SKM-1 (cell line): ENCODE measurements at regions not wholly inside any gene's neighbourhood (a gene's known extent, or its start where the extent isn't known, plus 50 kb on each side); places are given as distances from the start of the nearest gene placed in this dataset.

Experiments used
- DNase-seq: peaks from one replicate; lab custom pipeline; 2025; ENCODE audit not compliant: unreplicated experiment; lab: John Stamatoyannopoulos, UW

DNA sequence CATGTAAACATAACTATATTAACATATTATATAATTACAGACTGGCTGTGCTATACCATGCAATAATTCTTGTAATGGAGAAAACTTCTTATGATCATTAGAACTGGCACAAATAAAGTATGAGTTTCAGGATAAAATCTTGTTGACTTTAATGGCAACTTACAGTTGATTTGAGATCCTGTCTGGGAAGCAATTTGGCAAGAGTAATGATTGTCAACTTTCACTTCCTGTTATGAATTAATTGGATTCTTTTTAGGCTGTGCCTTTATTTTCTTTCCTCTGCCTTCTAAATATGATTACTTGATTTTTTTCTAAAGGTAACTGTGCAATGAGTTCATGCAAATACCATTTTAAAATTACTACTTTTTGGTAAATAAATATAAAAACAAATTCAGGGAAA lies 158.1 kb upstream of the B3GAT2 start:
- no peak for DNase-seq

GRCh38 chr6:71119560-71119959 lies 162.7 kb upstream of the B3GAT2 start:
- DNase-seq, result no peak

GRCh38 chr6:71123051-71123450 lies 165.6 kb upstream of the OGFRL1 start:
- DNase-seq, result no peak

GRCh38 chr6:71124340-71124739 lies 164.3 kb upstream of the OGFRL1 start:
- no peak for DNase-seq

GRCh38 chr6:71125216-71125615 lies 163.4 kb upstream of the OGFRL1 start:
- DNase-seq, result no peak

GRCh38 chr6:71126506-71126905 lies 162.1 kb upstream of the OGFRL1 start:
- no peak for DNase-seq

DNA sequence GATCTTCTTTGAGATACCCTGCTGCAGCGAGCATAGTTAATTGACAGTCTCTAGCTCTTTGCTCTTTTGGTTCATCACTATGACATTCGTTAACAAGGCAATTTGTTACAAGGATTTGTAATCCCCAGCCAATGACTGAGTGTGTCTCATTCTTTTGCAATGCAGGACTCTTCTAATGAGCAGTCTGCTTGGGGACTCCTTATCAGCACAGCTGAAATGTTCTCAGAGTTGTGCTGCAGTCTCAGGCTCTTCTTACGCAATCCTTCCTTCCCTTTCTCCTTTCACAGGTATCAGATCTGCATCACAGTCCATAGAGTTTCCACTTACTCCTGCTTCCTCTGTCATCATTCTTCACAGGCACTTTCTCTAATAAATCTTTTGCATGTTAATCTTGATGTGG lies 161.2 kb upstream of the OGFRL1 start:
- DNase-seq, result peak; percentile 76

GRCh38 chr6:71130277-71130676 lies 158.3 kb upstream of the OGFRL1 start:
- DNase-seq, result no peak

DNA sequence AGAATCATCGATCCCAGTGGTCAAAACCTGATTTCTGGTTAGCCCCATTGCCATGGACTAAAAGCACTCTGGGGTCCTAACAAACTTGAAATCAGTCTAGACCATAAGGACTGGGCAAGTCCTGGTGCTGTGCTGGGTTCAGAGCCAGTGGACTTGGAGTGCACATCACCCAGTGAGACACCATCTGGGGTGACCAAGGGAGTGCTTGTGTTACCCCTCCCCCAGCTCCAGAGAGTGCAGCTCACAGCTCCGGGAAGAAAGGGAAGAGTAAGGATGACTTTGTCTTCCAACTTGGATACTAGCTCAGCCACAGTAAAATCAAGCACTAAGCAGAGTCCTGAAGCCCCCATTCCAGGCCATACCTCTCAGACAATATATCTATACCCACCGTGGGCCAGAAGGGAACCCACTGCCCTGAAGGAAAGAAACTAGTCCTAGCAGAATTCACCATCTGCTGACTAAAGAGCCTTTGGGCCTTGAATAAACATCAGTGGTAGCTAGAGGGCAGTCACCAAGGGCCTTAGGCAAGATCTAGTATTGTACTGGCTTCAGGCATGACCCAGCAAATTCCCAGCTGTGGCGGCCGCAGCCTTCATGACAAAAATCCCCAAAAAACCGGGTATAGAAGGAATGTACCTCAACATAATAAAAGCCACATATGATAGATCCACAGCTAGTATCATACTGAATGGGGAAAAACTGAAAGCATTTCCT lies 153.5 kb upstream of the OGFRL1 start:
- no peak for DNase-seq

- no peak for DNase-seq
Observed at GRCh38 chr6:71137973-71138372, 150.6 kb upstream of the OGFRL1 start.

DNA sequence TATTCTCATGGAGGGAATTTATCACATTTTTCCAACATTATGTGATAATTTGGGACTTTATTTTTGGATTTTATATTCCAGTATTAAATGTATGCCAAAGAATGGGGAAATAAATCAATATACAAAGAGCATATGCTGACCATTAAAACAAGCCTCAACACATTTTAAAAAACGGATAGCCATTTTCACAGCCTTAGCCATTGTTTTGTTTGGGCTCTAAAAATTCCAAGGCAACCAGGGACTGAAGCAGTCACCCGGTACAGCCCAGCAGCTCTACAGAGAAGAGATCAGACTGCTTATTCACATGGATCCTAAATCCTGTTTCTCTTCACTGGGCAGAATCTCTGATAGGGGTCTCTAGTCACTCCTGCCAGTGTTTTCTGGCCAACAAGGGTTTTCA lies 150.2 kb upstream of the OGFRL1 start:
- DNase-seq, result no peak

DNA sequence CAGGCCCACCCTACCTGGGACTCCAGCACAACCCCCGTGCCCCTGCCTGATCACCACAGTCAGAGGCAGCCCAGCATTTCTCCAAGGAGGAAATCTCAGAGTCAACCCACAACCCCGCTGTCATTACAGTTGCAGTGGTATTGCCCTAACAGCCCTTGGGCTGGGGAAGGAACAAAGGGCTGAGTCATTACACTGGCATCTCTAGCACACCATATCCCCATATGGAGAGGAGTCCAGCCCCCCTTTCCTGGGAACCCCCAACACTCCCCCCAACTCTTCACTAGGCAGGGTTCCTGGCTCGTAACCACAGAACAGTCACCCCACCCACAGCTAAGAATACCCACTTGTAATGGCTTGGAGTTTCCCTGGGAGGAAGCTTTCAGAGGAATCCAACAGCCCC lies 149.4 kb upstream of the OGFRL1 start:
- no peak for DNase-seq

GRCh38 chr6:71153755-71154325 lies 134.8 kb upstream of the OGFRL1 start:
- DNase-seq, result no peak

GRCh38 chr6:71157345-71157744 lies 131.3 kb upstream of the OGFRL1 start:
- no peak for DNase-seq

GRCh38 chr6:71164890-71165289 lies 123.7 kb upstream of the OGFRL1 start:
- DNase-seq, result no peak

DNA sequence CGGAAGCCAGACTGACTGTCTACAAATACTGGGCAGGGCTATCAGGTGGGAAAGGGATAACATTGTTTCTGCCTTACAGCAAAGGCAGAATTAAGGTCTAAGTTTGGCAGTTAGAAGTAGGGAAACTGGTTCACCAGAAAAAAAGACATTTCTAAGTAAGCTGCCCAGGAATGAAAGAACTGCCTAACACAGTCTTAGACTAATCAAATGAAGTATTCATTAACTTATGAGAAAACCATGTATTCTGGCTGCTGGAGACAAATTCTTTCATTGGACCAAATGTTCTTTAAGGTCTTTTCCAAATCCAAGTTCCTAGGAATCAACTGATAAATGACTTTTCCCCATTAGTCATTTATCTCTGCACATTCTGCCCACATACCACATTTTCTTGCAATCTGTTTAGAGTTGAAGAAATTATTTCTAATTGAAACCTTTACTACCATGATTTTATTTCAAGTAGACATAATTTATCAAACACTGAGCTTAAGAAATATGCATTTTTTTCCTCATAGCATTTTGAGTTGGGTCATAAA lies 120.3 kb upstream of the OGFRL1 start:
- no peak for DNase-seq

DNA sequence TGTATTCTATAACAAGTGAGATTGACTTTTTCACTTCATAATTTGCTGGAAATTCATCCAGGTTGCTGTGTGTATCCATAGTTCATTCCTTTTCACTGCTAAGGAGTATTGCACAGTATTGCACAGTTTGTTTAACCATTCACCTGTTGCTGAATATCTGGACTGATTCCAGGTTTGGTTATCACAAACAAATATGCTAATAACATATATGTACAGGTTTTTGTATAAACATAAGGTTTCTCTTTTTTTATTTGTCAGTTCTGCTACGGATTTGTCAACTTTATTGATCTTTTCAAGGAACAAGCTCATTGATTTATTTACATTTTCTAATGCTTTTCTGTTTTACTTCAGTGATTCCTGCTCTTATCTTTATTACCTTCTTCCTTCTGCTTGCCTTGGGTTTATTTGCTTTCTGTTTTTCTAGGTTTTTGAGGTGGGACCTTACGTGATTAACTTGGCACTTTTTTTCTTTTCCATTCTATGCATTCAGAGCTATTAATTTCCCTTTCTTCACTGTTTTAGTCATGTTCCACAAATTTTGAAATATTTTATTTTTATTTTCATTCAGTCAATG lies 117.0 kb upstream of the OGFRL1 start:
- no peak for DNase-seq

DNA sequence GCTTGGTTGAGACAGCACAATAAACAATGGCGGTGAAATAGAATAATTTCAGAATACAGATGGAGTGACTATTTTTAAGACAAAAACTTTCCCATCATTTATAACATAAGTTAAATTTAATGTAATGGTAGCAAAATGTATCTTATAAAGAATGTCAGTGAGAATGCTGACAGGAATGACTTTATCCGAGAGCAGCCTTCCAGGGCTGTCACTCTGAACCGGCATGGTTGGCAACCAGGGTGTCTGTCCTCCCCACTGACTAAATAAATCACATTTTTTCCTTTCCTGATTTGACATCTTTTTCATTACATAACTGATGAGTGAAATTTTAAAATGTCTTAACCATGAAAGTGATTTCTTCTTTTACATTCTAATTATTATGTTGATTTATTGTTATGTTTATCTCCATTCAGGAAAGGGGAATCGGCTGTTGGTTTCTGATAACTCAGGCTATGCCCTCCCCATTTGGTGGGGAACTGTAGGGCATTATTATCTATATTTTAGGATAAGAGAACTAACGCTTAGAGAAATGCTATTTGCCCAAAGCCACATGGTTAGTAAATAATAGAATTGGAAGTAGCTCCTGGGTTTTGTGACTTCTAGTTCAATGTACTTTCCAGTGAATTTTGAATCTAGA lies 109.2 kb upstream of the OGFRL1 start:
- no peak for DNase-seq

DNA sequence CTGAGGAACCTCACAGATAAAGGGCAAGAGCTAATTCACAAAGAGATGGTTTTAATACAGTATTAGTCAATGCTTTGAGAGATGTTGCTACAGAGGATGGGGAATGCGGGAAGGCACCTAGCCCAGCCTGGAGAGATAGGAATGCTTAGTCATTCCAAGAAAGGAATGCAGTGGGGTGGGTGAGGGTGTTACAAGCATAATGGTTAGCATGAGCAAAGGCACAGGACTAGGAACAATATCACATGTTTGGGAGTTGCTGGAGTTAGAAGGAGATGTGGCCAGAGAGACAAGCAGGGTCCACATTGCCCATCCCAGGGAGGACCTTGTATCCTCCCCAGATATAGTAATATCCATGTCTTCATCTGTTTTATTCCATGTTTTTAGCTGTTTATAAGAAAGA lies 107.0 kb upstream of the OGFRL1 start:
- no peak for DNase-seq

DNA sequence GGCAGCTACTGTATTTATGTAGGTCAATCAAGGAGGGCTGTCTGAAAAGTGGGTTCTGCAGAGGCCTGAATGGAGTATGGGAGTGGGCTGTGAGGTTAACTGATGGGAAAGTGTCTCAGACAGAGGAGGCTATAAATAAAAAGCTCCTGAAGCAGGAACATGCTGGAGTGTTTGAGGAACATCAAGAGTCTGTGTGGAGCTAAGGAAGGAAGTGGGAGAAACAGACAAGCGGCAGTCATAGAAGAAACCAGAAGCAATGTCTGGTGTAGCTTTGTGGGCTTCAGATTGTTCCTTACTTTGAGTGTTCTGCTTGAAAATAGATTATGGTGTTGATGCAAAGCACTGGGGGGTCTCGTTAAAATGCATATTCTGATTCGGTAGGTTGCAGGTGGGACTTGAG lies 101.5 kb upstream of the OGFRL1 start:
- DNase-seq, result no peak

GRCh38 chr6:71190809-71191208 lies 97.8 kb upstream of the OGFRL1 start:
- peak; percentile 37 for DNase-seq

GRCh38 chr6:71194724-71195123 lies 93.9 kb upstream of the OGFRL1 start:
- DNase-seq, result no peak
